Naive B cell (primary cell): ENCODE measurements at regions not wholly inside any gene's neighbourhood (a gene's known extent, or its start where the extent isn't known, plus 50 kb on each side); places are given as distances from the start of the nearest gene placed in this dataset.
"Not testable (repeated sequence)": the region's sequence is repeated elsewhere in the genome, so short reads cannot be mapped to it uniquely, and the experiment has no call there.

Experiments used
- ATAC-seq, 2 donors: fragments of 150-1000 bp; cut with Tn5 transposase; 2 replicates each; pipeline ENCODE4 v1.10.0; 2021; ENCODE audit warnings: low read depth in 2 of 2, mild to moderate bottlenecking in 2 of 2, moderate library complexity in 2 of 2
- DNase-seq: peaks from one replicate; pipeline ENCODE4 v3.0.0; 2022
- H3K27ac Mint-ChIP-seq, 6 donors: one replicate each; pipeline ENCODE4 v1.8.0; 2020 to 2022; ENCODE audit warnings: mild to moderate bottlenecking in 6 of 6, mixed read lengths in 6 of 6, moderate library complexity in 5 of 6, inconsistent platforms in 2 of 6
- H3K27me3 Mint-ChIP-seq, 3 donors: one replicate each; pipeline ENCODE4 v1.8.0; 2021 to 2022; ENCODE audit warnings: mixed read lengths in 3 of 3, mild to moderate bottlenecking in 1 of 3
- H3K36me3 Mint-ChIP-seq, 2 donors: one replicate each; pipeline ENCODE4 v1.8.0; 2020 to 2022; ENCODE audit warnings: mixed read lengths in 2 of 2, inconsistent platforms in 1 of 2, mild to moderate bottlenecking in 1 of 2
- H3K4me1 Mint-ChIP-seq, 3 donors: one replicate each; pipeline ENCODE4 v1.8.0; 2020 to 2022; ENCODE audit warnings: mixed read lengths in 3 of 3, inconsistent platforms in 1 of 3, mild to moderate bottlenecking in 1 of 3, moderate library complexity in 1 of 3
- H3K4me3 Mint-ChIP-seq, 8 donors: one replicate each; pipeline ENCODE4 v1.8.0; 2020 to 2022; ENCODE audit warnings: mild to moderate bottlenecking in 8 of 8, mixed read lengths in 8 of 8, moderate library complexity in 8 of 8, inconsistent platforms in 2 of 8
- H3K9me3 Mint-ChIP-seq, 7 donors: one replicate each; pipeline ENCODE4 v1.8.0; 2020 to 2022; ENCODE audit warnings: mixed read lengths in 7 of 7, mild to moderate bottlenecking in 5 of 7, inconsistent platforms in 2 of 7, moderate library complexity in 1 of 7

DNA sequence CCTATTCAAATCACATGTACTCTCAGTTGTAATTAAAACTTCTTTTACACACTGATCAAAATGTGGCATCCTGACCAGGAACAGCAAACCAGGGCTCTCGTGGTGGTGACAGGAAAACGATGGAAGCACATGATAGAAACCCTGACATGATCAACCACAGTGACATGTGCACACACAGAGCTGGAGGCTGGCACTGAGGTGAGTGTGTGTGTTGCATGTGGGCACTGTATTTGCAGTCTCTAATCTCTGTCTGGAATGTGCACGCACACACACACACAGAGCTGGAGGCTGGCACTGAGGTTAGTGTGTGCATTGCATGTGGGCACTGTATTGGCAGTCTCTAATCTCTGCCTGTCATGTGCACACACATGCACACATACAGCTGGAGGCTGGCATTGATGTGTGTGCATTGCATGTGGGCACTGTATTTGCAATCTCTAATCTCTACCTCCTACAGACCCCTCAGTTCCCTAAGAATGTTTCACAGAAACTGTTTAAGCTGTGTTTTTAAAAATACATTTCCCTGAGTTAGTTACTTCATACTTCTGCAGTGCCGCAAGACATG, 406.9 kb downstream of the SFMBT2 start:
- DNase-seq (no peak), ATAC-seq (no peak)
- no peaks in the 10 kb centered on the region for H3K9me3 Mint-ChIP-seq
- peaks cover 0 to 5% (median 0%) of the 10 kb centered on the region in 3 donors for H3K27me3 Mint-ChIP-seq
- H3K4me1 Mint-ChIP-seq, result no peaks in the 10 kb centered on the region
- no peaks in the 10 kb centered on the region for H3K36me3 Mint-ChIP-seq
- H3K27ac Mint-ChIP-seq, result no peak overlapping the region
- no peak overlapping the region for H3K4me3 Mint-ChIP-seq

DNA sequence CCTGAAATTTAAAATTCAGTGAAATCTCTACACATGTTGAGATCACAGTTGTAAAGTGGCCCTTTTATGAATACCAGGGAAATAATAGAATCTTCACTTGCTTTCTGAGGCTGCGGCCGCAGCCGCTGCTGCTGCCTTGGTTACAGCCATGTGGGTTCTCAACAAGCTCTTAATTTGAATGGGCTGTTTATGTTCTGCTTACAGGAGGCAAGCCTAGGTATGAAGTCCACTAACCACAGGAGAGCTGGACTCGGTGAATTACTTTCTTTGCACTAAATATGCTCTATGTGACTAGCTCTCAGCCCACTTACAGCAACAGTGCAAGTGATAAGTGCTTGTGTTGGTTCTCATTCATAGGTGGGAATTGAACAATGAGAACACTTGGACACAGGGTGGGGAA, 410.8 kb downstream of the SFMBT2 start:
- Mint-ChIP-seq H3K27me3 (peaks cover 0 to 5% (median 0%) of the 10 kb centered on the region in 3 donors), H3K4me1 (no peaks in the 10 kb centered on the region), H3K27ac (no peak overlapping the region), H3K4me3 (no peak overlapping the region), H3K9me3 (no peaks in the 10 kb centered on the region), H3K36me3 (no peaks in the 10 kb centered on the region)
- ATAC-seq (no peak), DNase-seq (no peak)

- H3K4me1 Mint-ChIP-seq, result no peaks in the 10 kb centered on the region
Observed at GRCh38 chr10:6999232-6999925, 411.5 kb downstream of the SFMBT2 start.

GRCh38 chr10:6997509-6997908, 413.3 kb downstream of the SFMBT2 start:
- Mint-ChIP-seq H3K9me3 (no peaks in the 10 kb centered on the region), H3K36me3 (no peaks in the 10 kb centered on the region), H3K4me1 (no peaks in the 10 kb centered on the region), H3K27ac (no peak overlapping the region), H3K4me3 (no peak overlapping the region), H3K27me3 (peaks cover 0 to 2% (median 0%) of the 10 kb centered on the region in 3 donors)
- DNase-seq (no peak), ATAC-seq (no peak)

More at GRCh38 chr10:6999232-6999925, 411.5 kb downstream of the SFMBT2 start:
- Mint-ChIP-seq H3K9me3 (no peaks in the 10 kb centered on the region), H3K27ac (no peak overlapping the region), H3K4me3 (no peak overlapping the region), H3K27me3 (peaks cover 0 to 5% (median 0%) of the 10 kb centered on the region in 3 donors), H3K36me3 (no peaks in the 10 kb centered on the region)
- DNase-seq (no peak), ATAC-seq (no peak)

DNA sequence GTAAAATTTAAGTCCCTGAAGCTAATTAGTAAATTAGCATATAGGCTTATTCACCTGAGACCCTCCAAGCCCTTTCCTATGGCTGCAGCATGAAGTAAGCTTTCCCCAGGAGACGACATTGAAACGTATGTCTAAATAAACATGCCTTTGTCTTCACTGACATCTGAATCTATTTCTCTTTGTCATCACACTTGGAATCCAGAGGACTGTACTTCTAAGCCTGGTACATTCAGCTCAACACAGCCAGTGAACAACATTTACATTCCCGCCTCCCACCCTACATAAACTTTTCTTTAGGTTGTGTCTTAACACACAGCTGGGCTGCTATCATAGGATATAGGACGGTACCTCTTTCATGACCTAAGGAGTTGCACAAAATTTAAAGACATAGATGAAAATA, 414.4 kb downstream of the SFMBT2 start:
- no peak overlapping the region for H3K27ac Mint-ChIP-seq
- ATAC-seq (no peak), DNase-seq (no peak)
- no peaks in the 10 kb centered on the region for H3K27me3 Mint-ChIP-seq
- H3K4me1 Mint-ChIP-seq, result no peaks in the 10 kb centered on the region
- no peak overlapping the region for H3K4me3 Mint-ChIP-seq
- no peaks in the 10 kb centered on the region for H3K9me3 Mint-ChIP-seq
- H3K36me3 Mint-ChIP-seq, result no peaks in the 10 kb centered on the region

DNA sequence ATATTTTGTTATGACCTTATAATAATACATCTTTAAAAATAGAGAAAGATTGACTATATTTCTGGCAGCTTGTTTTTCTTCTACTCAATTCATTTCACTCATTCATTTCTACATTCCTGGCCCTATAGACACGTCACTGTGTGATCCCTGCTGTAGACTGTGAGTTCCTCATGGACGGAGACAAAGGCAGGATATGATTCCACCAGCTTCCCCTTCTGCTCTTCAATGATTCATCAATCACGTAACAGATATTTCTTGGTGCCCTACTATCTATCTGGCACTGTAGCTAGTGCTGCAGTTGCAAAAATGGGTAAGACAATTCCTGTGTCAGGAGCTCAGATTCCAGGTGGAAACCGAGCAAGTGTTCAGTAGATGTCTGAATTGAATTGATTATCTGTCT, 415.0 kb downstream of the SFMBT2 start:
- Mint-ChIP-seq H3K9me3 (no peaks in the 10 kb centered on the region), H3K27ac (no peak overlapping the region), H3K27me3 (peaks cover 0 to 2% (median 0%) of the 10 kb centered on the region in 3 donors), H3K36me3 (no peaks in the 10 kb centered on the region), H3K4me1 (peaks cover 2 to 3% (median 2%) of the 10 kb centered on the region in 3 donors), H3K4me3 (no peak overlapping the region)
- ATAC-seq (no peak), DNase-seq (no peak)

DNA sequence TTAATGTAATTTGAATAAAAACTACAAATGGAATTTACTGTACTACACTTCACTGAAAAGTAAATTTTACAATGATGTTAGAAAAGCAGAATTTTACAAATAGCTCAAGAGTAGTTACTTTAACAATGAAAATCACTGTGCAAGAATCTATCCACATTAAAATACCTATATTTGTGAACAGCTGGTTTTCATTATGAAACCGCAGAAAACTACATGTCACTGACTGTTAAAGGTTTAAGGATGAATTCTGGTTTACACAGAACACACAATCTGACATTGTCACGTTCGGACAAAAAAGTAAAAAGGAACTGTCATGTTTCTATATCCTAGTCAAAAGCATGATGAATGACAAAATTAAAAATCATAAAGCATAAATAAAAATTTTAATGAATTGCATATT, 415.3 kb upstream of the PRKCQ start:
- peaks cover 0 to 3% (median 0%) of the 10 kb centered on the region in 3 donors for H3K27me3 Mint-ChIP-seq
- H3K36me3 Mint-ChIP-seq, result no peaks in the 10 kb centered on the region
- H3K27ac Mint-ChIP-seq, result no peak overlapping the region
- H3K4me1 Mint-ChIP-seq, result peaks cover 4 to 8% (median 7%) of the 10 kb centered on the region in 3 donors
- DNase-seq (no peak), ATAC-seq (no peak)
- no peaks in the 10 kb centered on the region for H3K9me3 Mint-ChIP-seq
- no peak overlapping the region for H3K4me3 Mint-ChIP-seq

GRCh38 chr10:6990891-6991290, 410.8 kb upstream of the PRKCQ start:
- Mint-ChIP-seq H3K27me3 (peaks cover 0 to 3% (median 0%) of the 10 kb centered on the region in 3 donors), H3K4me3 (no peak overlapping the region), H3K4me1 (peaks cover 4 to 8% (median 7%) of the 10 kb centered on the region in 3 donors), H3K36me3 (no peaks in the 10 kb centered on the region), H3K27ac (no peak overlapping the region), H3K9me3 (no peaks in the 10 kb centered on the region)
- DNase-seq (no peak), ATAC-seq (no peak)

GRCh38 chr10:6988654-6989053, 408.6 kb upstream of the PRKCQ start:
- Mint-ChIP-seq H3K9me3 (no peaks in the 10 kb centered on the region), H3K36me3 (peaks cover 0 to 4% of the 10 kb centered on the region in 2 donors), H3K27ac (no peak overlapping the region), H3K27me3 (peaks cover 0 to 3% (median 0%) of the 10 kb centered on the region in 3 donors), H3K4me3 (no peak overlapping the region), H3K4me1 (peaks cover 4 to 8% (median 7%) of the 10 kb centered on the region in 3 donors)
- no peak for DNase-seq
- ATAC-seq, result no peak

DNA sequence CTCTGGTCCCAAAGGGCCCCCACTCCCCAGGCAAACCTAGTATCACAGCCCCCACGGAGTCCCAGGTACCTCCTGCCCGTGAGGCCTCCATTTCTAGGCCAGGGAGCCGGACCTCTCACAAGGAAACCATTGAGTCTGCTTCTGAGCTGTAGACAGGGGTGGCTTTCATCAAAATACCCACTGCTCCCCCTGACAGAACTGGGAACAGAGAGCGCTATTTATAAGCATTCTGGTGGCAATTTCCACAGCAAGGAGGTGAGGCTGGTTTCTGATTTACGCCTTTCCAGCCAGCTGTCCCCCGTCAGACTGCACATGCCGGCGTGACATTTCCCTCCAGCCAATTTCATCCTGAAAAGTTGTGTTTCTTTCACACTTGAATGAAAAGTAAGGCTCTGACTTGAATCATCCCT, 407.5 kb upstream of the PRKCQ start:
- DNase-seq (no peak), ATAC-seq (no peak)
- Mint-ChIP-seq H3K9me3 (no peaks in the 10 kb centered on the region), H3K27ac (no peak overlapping the region), H3K36me3 (peaks cover 0 to 4% of the 10 kb centered on the region in 2 donors), H3K27me3 (peaks cover 0 to 3% (median 0%) of the 10 kb centered on the region in 3 donors), H3K4me1 (peaks cover 4 to 8% (median 7%) of the 10 kb centered on the region in 3 donors), H3K4me3 (no peak overlapping the region)

- Mint-ChIP-seq H3K4me3 (no peak overlapping the region), H3K36me3 (peaks cover 0 to 4% of the 10 kb centered on the region in 2 donors), H3K27me3 (peaks cover 0 to 3% (median 0%) of the 10 kb centered on the region in 3 donors), H3K9me3 (no peaks in the 10 kb centered on the region), H3K4me1 (peaks cover 4 to 8% (median 7%) of the 10 kb centered on the region in 3 donors), H3K27ac (no peak overlapping the region)
- ATAC-seq (no peak), DNase-seq (no peak)
Observed at GRCh38 chr10:6986927-6987326, 406.9 kb upstream of the PRKCQ start.

GRCh38 chr10:6985644-6986043, 405.6 kb upstream of the PRKCQ start:
- H3K4me3 Mint-ChIP-seq, result no peak overlapping the region
- no peak for ATAC-seq
- DNase-seq, result no peak

GRCh38 chr10:6984971-6985370, 404.9 kb upstream of the PRKCQ start:
- DNase-seq (no peak), ATAC-seq (no peak)
- Mint-ChIP-seq H3K4me1 (peaks cover 0 to 5% (median 0%) of the 10 kb centered on the region in 3 donors), H3K27ac (no peak overlapping the region), H3K4me3 (no peak overlapping the region), H3K9me3 (no peaks in the 10 kb centered on the region), H3K27me3 (no peaks in the 10 kb centered on the region), H3K36me3 (peaks cover 0 to 4% of the 10 kb centered on the region in 2 donors)

More at GRCh38 chr10:6985644-6986043, 405.6 kb upstream of the PRKCQ start:
- Mint-ChIP-seq H3K9me3 (no peaks in the 10 kb centered on the region), H3K4me1 (peaks cover under 1 to 3% (median 2%) of the 10 kb centered on the region in 3 donors), H3K27me3 (no peaks in the 10 kb centered on the region), H3K27ac (no peak overlapping the region), H3K36me3 (peaks cover 0 to 4% of the 10 kb centered on the region in 2 donors)

- DNase-seq, H3K4me1 Mint-ChIP-seq, H3K36me3 Mint-ChIP-seq, H3K4me3 Mint-ChIP-seq, H3K27ac Mint-ChIP-seq, ATAC-seq, H3K27me3 Mint-ChIP-seq, H3K9me3 Mint-ChIP-seq: not testable (repeated sequence)
Observed at GRCh38 chr10:6984016-6984415, 403.9 kb upstream of the PRKCQ start.
